Panc1 (cell line): ENCODE measurements at regions not wholly inside any gene's neighbourhood (a gene's known extent, or its start where the extent isn't known, plus 50 kb on each side); places are given as distances from the start of the nearest gene placed in this dataset.

Experiments used
- CTCF ChIP-seq: fragments of 450-650 bp; IDR thresholded peaks from 2 replicates; pipeline ENCODE4 v1.5.1; 2017; ENCODE audit warnings: mild to moderate bottlenecking
- SIN3A ChIP-seq: IDR thresholded peaks from 2 replicates; pipeline ENCODE4 v1.6.1; 2012; ENCODE audit warnings: low read depth, mild to moderate bottlenecking, low read length, moderate library complexity, borderline replicate concordance; ENCODE audit not compliant: insufficient read depth

GRCh38 chr6:156717542-156717941, 59.6 kb upstream of the ARID1B start:
- TF ChIP-seq SIN3A (no peak), CTCF (no peak)
